Liver (tissue), 8 donors: ENCODE measurements at regions not wholly inside any gene's neighbourhood (a gene's known extent, or its start where the extent isn't known, plus 50 kb on each side); places are given as distances from the start of the nearest gene placed in this dataset.

Source experiments
- DNase-seq: peaks from one replicate; pipeline ENCODE4 v3.0.0-alpha.2; 2017; ENCODE audit warnings: low spot score
- H3K27ac ChIP-seq, 2 donors: one replicate each; pipeline ENCODE4 v1.7.0; 2013; ENCODE audit warnings: inconsistent platforms in 2 of 2, low read length in 2 of 2, control low read depth in 1 of 2, low read depth in 1 of 2, mild to moderate bottlenecking in 1 of 2
- H3K27me3 ChIP-seq, 4 donors: one replicate each; pipeline versions ENCODE4 v1.6.1 to v1.7.0; 2013; ENCODE audit warnings: low read length in 3 of 4, inconsistent platforms in 1 of 4, mild to moderate bottlenecking in 1 of 4, moderate library complexity in 1 of 4; ENCODE audit not compliant: control insufficient read depth in 4 of 4, insufficient read depth in 4 of 4
- H3K36me3 ChIP-seq, 4 donors: one replicate each; pipeline versions ENCODE4 v1.6.1 to v1.7.0; 2013; ENCODE audit warnings: low read length in 3 of 4, mild to moderate bottlenecking in 3 of 4, low read depth in 1 of 4, moderate library complexity in 1 of 4; ENCODE audit not compliant: control insufficient read depth in 4 of 4, insufficient read depth in 3 of 4
- H3K4me1 ChIP-seq, 4 donors: one replicate each; pipeline versions ENCODE4 v1.6.1 to v1.7.0; 2013; ENCODE audit warnings: low read length in 3 of 4, mild to moderate bottlenecking in 3 of 4, moderate library complexity in 1 of 4; ENCODE audit not compliant: control insufficient read depth in 4 of 4, insufficient read depth in 4 of 4
- H3K4me3 ChIP-seq, 3 donors: one replicate each; pipeline versions ENCODE4 v1.6.1 to v1.7.0; 2013; ENCODE audit warnings: low read length in 3 of 3, control low read depth in 1 of 3, low read depth in 1 of 3, mild to moderate bottlenecking in 1 of 3
- H3K9ac ChIP-seq, 2 donors: one replicate each; pipeline ENCODE4 v1.7.0; 2013; ENCODE audit warnings: low read length in 2 of 2, mild to moderate bottlenecking in 2 of 2, moderate library complexity in 2 of 2, control low read depth in 1 of 2, low read depth in 1 of 2
- H3K9me3 ChIP-seq, 4 donors: one replicate each; pipeline versions ENCODE4 v1.6.1 to v1.7.0; 2013; ENCODE audit warnings: low read length in 3 of 4; ENCODE audit not compliant: control insufficient read depth in 4 of 4
- CTCF ChIP-seq: fragments of 150-350 bp; IDR thresholded peaks from 2 replicates; pipeline ENCODE4 v1.5.1; 2017; ENCODE audit warnings: improper control_type of control experiment, low read depth, low read length; ENCODE audit not compliant: missing input control
- EGR1 ChIP-seq, 2 donors: IDR thresholded peaks; 2 replicates each; pipeline ENCODE4 v1.6.1; 2016 to 2018; ENCODE audit warnings: antibody characterized with exemption in 2 of 2, low read depth in 2 of 2
- FOXA1 ChIP-seq: IDR thresholded peaks from 2 replicates; pipeline ENCODE4 v1.6.1; 2016; ENCODE audit warnings: antibody characterized with exemption
- FOXA2 ChIP-seq: IDR thresholded peaks from 2 replicates; pipeline ENCODE4 v1.6.1; 2016; ENCODE audit warnings: antibody characterized with exemption
- GABPA ChIP-seq, 2 donors: IDR thresholded peaks in 1 of 2; conservative IDR thresholded peaks in 1 of 2; 2 replicates each; pipeline ENCODE4 v1.6.1; 2016; ENCODE audit warnings: antibody characterized with exemption in 2 of 2, mild to moderate bottlenecking in 1 of 2, moderate library complexity in 1 of 2
- HNF4A ChIP-seq, 2 donors: conservative IDR thresholded peaks; 2 replicates each; pipeline ENCODE4 v1.6.1; 2016; ENCODE audit warnings: antibody characterized with exemption in 2 of 2, mild to moderate bottlenecking in 2 of 2
- MAX ChIP-seq: IDR thresholded peaks from 2 replicates; pipeline ENCODE4 v1.6.1; 2016; ENCODE audit warnings: antibody characterized with exemption
- NR2F2 ChIP-seq: IDR thresholded peaks from 2 replicates; pipeline ENCODE4 v1.6.1; 2016; ENCODE audit warnings: antibody characterized with exemption
- RAD21 ChIP-seq, 2 donors: IDR thresholded peaks; 2 replicates each; pipeline ENCODE4 v1.6.1; 2016; ENCODE audit warnings: antibody characterized with exemption in 2 of 2, mild to moderate bottlenecking in 2 of 2
- RXRA ChIP-seq, 2 donors: IDR thresholded peaks; 2 replicates each; pipeline ENCODE4 v1.6.1; 2017 to 2018; ENCODE audit warnings: antibody characterized with exemption in 2 of 2, mild to moderate bottlenecking in 1 of 2
- TAF1 ChIP-seq: conservative IDR thresholded peaks from 2 replicates; pipeline ENCODE4 v1.6.1; 2016; ENCODE audit warnings: antibody characterized with exemption, mild to moderate bottlenecking
- YY1 ChIP-seq: IDR thresholded peaks from 2 replicates; pipeline ENCODE4 v1.6.1; 2016; ENCODE audit warnings: antibody characterized with exemption, mild to moderate bottlenecking
- ZBTB33 ChIP-seq: IDR thresholded peaks from 2 replicates; pipeline ENCODE4 v1.6.1; 2016; ENCODE audit warnings: antibody characterized with exemption
- WGBS: extraction: QIAGEN DNeasy Blood & Tissue Kit; methylation state at CpG from one replicate; pipeline ENCODE4 v1.1.7; 2013; 5-methylcytosine and 5-hydroxymethylcytosine counted together
- donor health status: healthy.
- donor health status: healthy.
- donor health status: healthy.
- donor health status: healthy.
- donor health status: healthy.

- H3K36me3 ChIP-seq: no peaks in the 10 kb centered on the region
- no peaks in the 10 kb centered on the region for H3K4me1 ChIP-seq
- H3K4me3 ChIP-seq: no peak overlapping the region
- TF ChIP-seq NR2F2 (no peak), RAD21 (IDR thresholded peaks at IDR 0.05) (no peak), YY1 (no peak), CTCF (no peak), FOXA1 (no peak), MAX (no peak), EGR1 (IDR thresholded peaks at IDR 0.05; ENCODE audit: low read depth in 2 of 2) (no peak)
- DNase-seq: no peak
- H3K27me3 ChIP-seq: no peaks in the 10 kb centered on the region
- no peak overlapping the region for H3K27ac ChIP-seq
- H3K9me3 ChIP-seq: no peaks in the 10 kb centered on the region
- H3K9ac ChIP-seq: no peak overlapping the region
- 54% methylated on average over 3 of the region's 3 CpGs for WGBS
Measured at GRCh38 chr2:123116595-123116994, 908.5 kb upstream of the CNTNAP5 start.

- 65% methylated on average over 3 of the region's 3 CpGs for WGBS
- Histone ChIP-seq H3K4me3 (no peak overlapping the region), H3K27me3 (no peaks in the 10 kb centered on the region), H3K36me3 (no peaks in the 10 kb centered on the region), H3K9me3 (no peaks in the 10 kb centered on the region), H3K27ac (no peak overlapping the region), H3K4me1 (no peaks in the 10 kb centered on the region), H3K9ac (no peak overlapping the region)
- no peak for DNase-seq
- TF ChIP-seq RXRA (IDR thresholded peaks at IDR 0.05): peak in 1 of 2 donors; percentile 44
- TF ChIP-seq EGR1 (IDR thresholded peaks at IDR 0.05; ENCODE audit: low read depth in 2 of 2): no peak
- TF ChIP-seq ZBTB33: no peak
Measured at GRCh38 chr2:123127236-123127635, 897.9 kb upstream of the CNTNAP5 start.

- DNase-seq: no peak
- Histone ChIP-seq H3K9ac (no peak overlapping the region), H3K4me1 (no peaks in the 10 kb centered on the region), H3K27me3 (no peaks in the 10 kb centered on the region), H3K9me3 (no peaks in the 10 kb centered on the region), H3K27ac (no peak overlapping the region), H3K36me3 (no peaks in the 10 kb centered on the region), H3K4me3 (no peak overlapping the region)
- TF ChIP-seq FOXA2 (no peak), ZBTB33 (no peak), MAX (no peak), HNF4A (conservative IDR thresholded peaks at IDR 0.05) (no peak), GABPA (IDR thresholded peaks at IDR 0.05 in 1 of 2, conservative IDR thresholded peaks at IDR 0.05 in 1 of 2) (no peak), TAF1 (no peak)
- 38% methylated on average over 1 of the region's 1 CpG for WGBS
Measured at GRCh38 chr2:123128951-123129350, 896.1 kb upstream of the CNTNAP5 start.
